ENCODE measurements at regions not wholly inside any gene's neighbourhood (a gene's known extent, or its start where the extent isn't known, plus 50 kb on each side); places are given as distances from the start of the nearest gene placed in this dataset.

DNA sequence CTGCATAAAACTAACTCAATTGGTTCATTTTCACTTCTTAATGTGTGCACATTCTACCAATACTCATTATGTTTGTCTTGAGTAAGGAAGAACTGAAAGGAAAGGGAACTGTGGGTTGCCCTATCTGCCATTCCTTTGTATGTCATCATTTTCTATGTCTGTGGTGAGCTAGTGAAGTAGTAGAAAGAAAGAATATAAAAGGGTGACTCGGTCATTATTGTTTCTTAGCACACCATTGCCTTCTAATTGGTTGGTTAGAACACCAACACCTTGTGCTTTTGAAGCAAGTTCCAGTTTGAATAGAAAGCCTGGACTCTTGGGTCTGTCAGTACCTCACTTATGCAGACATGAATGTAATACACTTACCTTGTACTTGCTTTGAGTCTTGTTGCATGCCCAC, 64.3 kb upstream of the MDFIC start:
- Histone ChIP-seq H3K4me1 (replicated peaks) (no peaks in the 10 kb centered on the region), H3K27me3 (replicated peaks; ENCODE audit: insufficient read depth) (no peaks in the 10 kb centered on the region), H3K36me3 (no peaks in the 10 kb centered on the region), H3K4me3 (no peak overlapping the region), H3K9me3 (no peaks in the 10 kb centered on the region), H3K27ac (no peak overlapping the region)
- TF ChIP-seq, protein P1, sequence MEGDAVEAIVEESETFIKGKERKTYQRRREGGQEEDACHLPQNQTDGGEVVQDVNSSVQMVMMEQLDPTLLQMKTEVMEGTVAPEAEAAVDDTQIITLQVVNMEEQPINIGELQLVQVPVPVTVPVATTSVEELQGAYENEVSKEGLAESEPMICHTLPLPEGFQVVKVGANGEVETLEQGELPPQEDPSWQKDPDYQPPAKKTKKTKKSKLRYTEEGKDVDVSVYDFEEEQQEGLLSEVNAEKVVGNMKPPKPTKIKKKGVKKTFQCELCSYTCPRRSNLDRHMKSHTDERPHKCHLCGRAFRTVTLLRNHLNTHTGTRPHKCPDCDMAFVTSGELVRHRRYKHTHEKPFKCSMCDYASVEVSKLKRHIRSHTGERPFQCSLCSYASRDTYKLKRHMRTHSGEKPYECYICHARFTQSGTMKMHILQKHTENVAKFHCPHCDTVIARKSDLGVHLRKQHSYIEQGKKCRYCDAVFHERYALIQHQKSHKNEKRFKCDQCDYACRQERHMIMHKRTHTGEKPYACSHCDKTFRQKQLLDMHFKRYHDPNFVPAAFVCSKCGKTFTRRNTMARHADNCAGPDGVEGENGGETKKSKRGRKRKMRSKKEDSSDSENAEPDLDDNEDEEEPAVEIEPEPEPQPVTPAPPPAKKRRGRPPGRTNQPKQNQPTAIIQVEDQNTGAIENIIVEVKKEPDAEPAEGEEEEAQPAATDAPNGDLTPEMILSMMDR (IDR thresholded peaks at IDR 0.05): no peak
- TF ChIP-seq POLR2A (IDR thresholded peaks at IDR 0.05): no peak
- TF ChIP-seq POLR2AphosphoS5 (IDR thresholded peaks at IDR 0.05): no peak
- intact Hi-C loops (cut with DNase I): no loop called here
- 88% methylated on average over 1 of the region's 1 CpG for WGBS
- DNase-seq (ENCODE audit: low spot score): no peak

DNA sequence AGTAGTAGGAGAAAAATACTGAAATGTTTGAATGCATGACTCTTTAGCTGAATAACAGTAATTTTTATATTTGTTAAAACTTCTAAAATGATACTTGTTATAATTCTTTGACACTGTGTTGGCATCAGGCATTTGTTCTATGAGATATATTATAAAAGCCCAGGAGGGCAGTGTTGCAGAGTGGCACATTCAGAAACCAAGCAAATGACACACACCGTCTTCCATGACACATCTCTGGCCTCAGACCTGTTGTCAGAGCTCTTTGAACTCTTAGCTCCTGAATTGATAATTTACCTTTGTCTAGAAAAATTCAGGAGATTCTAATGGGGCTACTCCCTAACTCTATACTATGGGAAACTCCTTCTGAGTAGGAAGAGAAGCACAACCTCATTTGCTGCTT, 62.4 kb upstream of the MDFIC start:
- intact Hi-C loops (cut with DNase I): no loop called here
- WGBS: 96% methylated on average over 1 of the region's 1 CpG
- DNase-seq (ENCODE audit: low spot score): no peak
- H3K9me3 ChIP-seq: no peaks in the 10 kb centered on the region
- H3K27me3 ChIP-seq (replicated peaks; ENCODE audit: insufficient read depth): no peaks in the 10 kb centered on the region
- no peaks in the 10 kb centered on the region for H3K36me3 ChIP-seq
- no peaks in the 10 kb centered on the region for H3K4me1 ChIP-seq (replicated peaks)
- H3K4me3 ChIP-seq: no peak overlapping the region
- no peak for TF ChIP-seq POLR2A (IDR thresholded peaks at IDR 0.05)
- no peak for TF ChIP-seq POLR2AphosphoS5 (IDR thresholded peaks at IDR 0.05)
- TF ChIP-seq, protein P1 (IDR thresholded peaks at IDR 0.05): no peak
- no peak overlapping the region for H3K27ac ChIP-seq

DNA sequence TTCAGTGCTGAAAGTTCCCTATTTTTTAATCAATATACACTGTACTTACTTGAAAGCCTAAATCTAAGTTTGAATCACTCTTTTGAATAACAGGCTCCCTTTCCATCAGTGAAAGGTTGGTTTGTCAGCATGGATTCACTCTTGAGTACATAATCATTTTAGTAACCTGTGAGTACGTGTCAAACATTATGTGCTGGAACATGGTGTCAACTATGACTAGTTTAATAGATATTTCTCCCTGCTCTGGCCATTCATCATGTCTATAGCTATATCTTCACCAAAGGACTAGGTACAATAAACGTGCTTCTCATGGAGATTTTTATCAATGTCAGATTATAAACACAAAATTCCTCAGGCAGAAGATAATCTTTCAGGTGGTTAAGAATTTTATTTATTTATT, 61.7 kb upstream of the MDFIC start:
- Histone ChIP-seq H3K4me1 (replicated peaks) (no peaks in the 10 kb centered on the region), H3K27ac (no peak overlapping the region), H3K4me3 (no peak overlapping the region), H3K9me3 (no peaks in the 10 kb centered on the region), H3K27me3 (replicated peaks; ENCODE audit: insufficient read depth) (no peaks in the 10 kb centered on the region), H3K36me3 (no peaks in the 10 kb centered on the region)
- DNase-seq (ENCODE audit: low spot score): no peak
- intact Hi-C loops (cut with DNase I): no loop called here
- WGBS: 42% methylated on average over 2 of the region's 2 CpGs
- TF ChIP-seq POLR2AphosphoS5 (IDR thresholded peaks at IDR 0.05) (no peak), POLR2A (IDR thresholded peaks at IDR 0.05) (no peak)
- TF ChIP-seq, protein P1 (IDR thresholded peaks at IDR 0.05): no peak

DNA sequence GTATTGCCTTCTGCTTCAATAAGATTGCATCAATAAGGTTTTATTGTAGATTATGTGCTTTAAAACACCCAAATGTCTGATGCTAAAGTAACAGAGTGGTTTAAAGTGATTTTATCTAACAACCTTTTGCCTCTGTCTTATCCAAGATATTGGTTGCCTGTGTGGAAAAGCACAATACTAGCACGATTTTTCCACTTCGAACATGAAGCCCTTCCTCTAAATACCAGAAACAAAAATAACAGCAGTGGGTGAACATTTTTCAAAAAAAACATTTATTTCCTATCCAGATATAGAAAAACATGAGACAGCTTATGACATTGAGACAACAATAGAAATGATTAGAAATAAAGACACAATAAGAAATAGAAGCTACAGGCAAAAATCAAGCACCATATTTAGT, 59.5 kb upstream of the MDFIC start:
- no peak for DNase-seq (ENCODE audit: low spot score)
- Histone ChIP-seq H3K36me3 (no peaks in the 10 kb centered on the region), H3K4me3 (no peak overlapping the region), H3K27me3 (replicated peaks; ENCODE audit: insufficient read depth) (no peaks in the 10 kb centered on the region), H3K27ac (no peak overlapping the region), H3K9me3 (no peaks in the 10 kb centered on the region), H3K4me1 (replicated peaks) (no peaks in the 10 kb centered on the region)
- intact Hi-C loops (cut with DNase I): no loop called here
- TF ChIP-seq POLR2A (IDR thresholded peaks at IDR 0.05) (no peak), POLR2AphosphoS5 (IDR thresholded peaks at IDR 0.05) (no peak)
- TF ChIP-seq, protein P1 (IDR thresholded peaks at IDR 0.05): no peak
- 86% methylated on average over 2 of the region's 2 CpGs for WGBS

DNA sequence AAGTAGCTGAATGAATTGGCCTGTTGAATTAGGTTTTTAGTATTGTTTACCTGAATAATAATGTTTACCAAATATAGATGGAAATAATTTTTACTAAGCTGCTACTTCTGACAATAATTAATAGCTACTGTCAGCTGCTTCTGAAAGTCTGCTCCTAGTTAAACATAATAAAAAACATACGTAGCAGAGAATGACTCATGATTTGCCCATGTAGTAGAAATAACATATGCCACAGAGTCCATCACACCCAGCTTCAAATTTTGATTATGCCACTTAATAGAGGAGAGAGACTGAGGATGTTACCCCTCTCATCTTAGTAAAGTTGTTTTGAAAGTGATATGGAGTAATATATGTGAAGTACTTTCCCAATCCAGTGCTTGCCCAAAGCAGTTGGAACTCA, 57.6 kb upstream of the MDFIC start:
- 61% methylated on average over 1 of the region's 1 CpG for WGBS
- Histone ChIP-seq H3K9me3 (no peaks in the 10 kb centered on the region), H3K4me3 (no peak overlapping the region), H3K27me3 (replicated peaks; ENCODE audit: insufficient read depth) (no peaks in the 10 kb centered on the region), H3K4me1 (replicated peaks) (no peaks in the 10 kb centered on the region), H3K27ac (no peak overlapping the region), H3K36me3 (no peaks in the 10 kb centered on the region)
- TF ChIP-seq POLR2AphosphoS5 (IDR thresholded peaks at IDR 0.05) (no peak), POLR2A (IDR thresholded peaks at IDR 0.05) (no peak)
- TF ChIP-seq, protein P1 (IDR thresholded peaks at IDR 0.05): no peak
- DNase-seq (ENCODE audit: low spot score): no peak
- intact Hi-C loops (cut with DNase I): no loop called here

Measured in prostate gland (tissue), 2 donors.